ENCODE measurements at regions not wholly inside any gene's neighbourhood (a gene's known extent, or its start where the extent isn't known, plus 50 kb on each side); places are given as distances from the start of the nearest gene placed in this dataset.

DNA sequence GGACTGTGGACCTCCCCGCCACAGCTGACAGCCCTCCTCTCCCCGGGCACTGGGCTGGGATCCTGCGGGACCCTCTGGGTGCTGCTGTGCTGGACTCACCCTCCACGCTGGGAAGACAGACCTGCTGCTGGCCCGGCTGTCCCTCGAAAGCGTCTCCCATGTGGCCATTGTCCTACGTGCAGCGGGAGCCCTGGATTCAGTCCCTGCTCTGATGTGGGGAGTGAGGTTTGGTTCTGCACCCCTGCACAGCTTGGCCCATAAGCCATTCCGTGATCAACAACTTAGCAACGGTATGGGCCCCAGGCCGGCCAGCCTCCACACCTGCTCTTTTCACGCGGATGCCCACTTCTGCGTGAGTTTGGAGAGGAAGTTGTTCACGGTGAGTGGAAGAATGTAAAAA, 195.2 kb downstream of the TEX29 start:
- Histone ChIP-seq H3K4me1 (ENCODE audit: control insufficient read depth in 3 of 3, insufficient read depth in 2 of 3, low read depth in 1 of 3, low read length in 2 of 3) (no peaks in the 10 kb centered on the region), H3K36me3 (ENCODE audit: control insufficient read depth in 3 of 3, insufficient read depth in 2 of 3, low read depth in 1 of 3, low read length in 3 of 3) (no peaks in the 10 kb centered on the region), H3K4me3 (ENCODE audit: low read depth in 1 of 3, low read length in 3 of 3) (no peak overlapping the region), H3K9me3 (ENCODE audit: control insufficient read depth in 2 of 2, insufficient read depth in 1 of 2, low read depth in 1 of 2, low read length in 1 of 2) (no peaks in the 10 kb centered on the region), H3K27ac (ENCODE audit: low read depth in 1 of 3, low read length in 2 of 3) (no peak overlapping the region), H3K27me3 (ENCODE audit: control insufficient read depth in 3 of 3, insufficient read depth in 3 of 3, low read length in 3 of 3) (no peaks in the 10 kb centered on the region)
- DNase-seq (no peak), FAIRE-seq (no peak)
- 73 to 83% (median 79%) methylated on average over 16 of the region's 16 CpGs for WGBS, 3 donors

DNA sequence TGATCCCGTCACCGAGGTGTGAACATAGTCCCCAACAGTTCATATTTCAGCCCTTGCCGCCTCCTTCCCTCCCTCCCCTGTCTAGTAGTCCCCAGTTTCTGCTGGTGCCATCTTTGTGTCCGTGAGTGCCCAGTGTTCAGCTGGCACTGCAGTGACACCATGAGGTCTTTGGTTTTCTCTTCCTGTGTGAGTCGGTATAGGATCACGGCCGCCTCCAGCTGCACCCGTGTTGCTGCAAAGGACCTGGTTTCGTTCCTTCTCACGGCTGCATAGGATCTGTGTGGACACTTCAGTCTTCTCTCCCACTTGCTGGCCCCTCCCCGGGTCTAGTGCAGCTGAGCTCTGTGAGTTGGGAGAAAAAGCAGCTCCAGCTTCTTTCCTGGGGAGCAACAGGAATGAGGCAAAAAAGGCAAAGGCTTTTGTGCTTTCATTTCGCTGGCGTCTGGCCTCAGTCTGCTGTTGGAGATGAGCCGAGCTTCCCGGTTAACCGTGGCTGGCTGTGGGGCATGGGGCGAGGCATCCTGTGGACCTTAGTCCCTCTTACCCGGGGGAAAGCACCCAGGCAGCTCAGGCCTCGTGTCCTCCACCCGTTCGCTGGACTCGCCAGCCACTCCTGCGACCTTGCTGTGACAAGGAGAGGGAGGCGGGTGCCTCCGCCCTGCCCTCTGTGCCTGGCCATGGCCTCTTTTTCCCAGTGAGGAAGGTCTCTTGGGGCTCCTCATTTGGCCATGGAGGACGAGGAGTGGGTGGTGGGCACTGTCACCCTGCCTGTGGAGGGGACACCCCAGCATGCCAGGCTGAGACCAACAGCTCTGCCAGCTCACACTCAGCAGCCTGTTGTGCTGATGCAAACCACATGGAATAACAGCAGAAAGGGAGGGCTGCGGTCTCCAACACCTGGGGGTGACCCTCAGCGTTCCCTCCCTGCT, 196.5 kb downstream of the TEX29 start:
- no peak for FAIRE-seq
- no peaks in the 10 kb centered on the region for H3K9me3 ChIP-seq (ENCODE audit: control insufficient read depth in 2 of 2, insufficient read depth in 1 of 2, low read depth in 1 of 2, low read length in 1 of 2)
- WGBS, 3 donors: 52 to 67% (median 65%) methylated on average over 28 of the region's 28 CpGs
- H3K4me3 ChIP-seq (ENCODE audit: low read depth in 1 of 3, low read length in 3 of 3): no peak overlapping the region
- no peak overlapping the region for H3K27ac ChIP-seq (ENCODE audit: low read depth in 1 of 3, low read length in 2 of 3)
- H3K36me3 ChIP-seq (ENCODE audit: control insufficient read depth in 3 of 3, insufficient read depth in 2 of 3, low read depth in 1 of 3, low read length in 3 of 3): no peaks in the 10 kb centered on the region
- H3K4me1 ChIP-seq (ENCODE audit: control insufficient read depth in 3 of 3, insufficient read depth in 2 of 3, low read depth in 1 of 3, low read length in 2 of 3): no peaks in the 10 kb centered on the region
- DNase-seq: no peak
- no peaks in the 10 kb centered on the region for H3K27me3 ChIP-seq (ENCODE audit: control insufficient read depth in 3 of 3, insufficient read depth in 3 of 3, low read length in 3 of 3)

DNA sequence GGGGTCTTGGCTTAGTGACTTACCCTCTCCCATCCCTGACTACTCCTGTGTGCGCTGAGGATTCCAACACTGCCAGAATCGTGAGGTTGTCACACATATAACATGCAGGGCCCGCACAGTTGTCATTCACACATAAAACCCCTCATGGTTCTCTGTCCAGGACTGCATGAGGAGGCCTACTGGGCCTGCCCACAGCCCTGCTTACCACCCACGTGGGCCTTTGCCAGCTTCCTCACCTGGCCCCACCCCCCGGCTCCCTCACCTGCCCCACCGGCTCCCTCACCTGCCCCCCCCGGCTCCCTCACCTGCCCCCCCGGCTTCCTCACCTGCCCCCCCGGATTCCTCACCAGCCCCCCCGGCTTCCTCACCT, 197.2 kb downstream of the TEX29 start:
- H3K4me1 ChIP-seq (ENCODE audit: control insufficient read depth in 3 of 3, insufficient read depth in 2 of 3, low read depth in 1 of 3, low read length in 2 of 3): no peaks in the 10 kb centered on the region
- H3K27ac ChIP-seq (ENCODE audit: low read depth in 1 of 3, low read length in 2 of 3): no peak overlapping the region
- no peaks in the 10 kb centered on the region for H3K36me3 ChIP-seq (ENCODE audit: control insufficient read depth in 3 of 3, insufficient read depth in 2 of 3, low read depth in 1 of 3, low read length in 3 of 3)
- DNase-seq (no peak), FAIRE-seq (no peak)
- no peak overlapping the region for H3K4me3 ChIP-seq (ENCODE audit: low read depth in 1 of 3, low read length in 3 of 3)
- WGBS, 3 donors: 57 to 68% (median 60%) methylated on average over 4 to 9 of the region's 10 CpGs
- H3K9me3 ChIP-seq (ENCODE audit: control insufficient read depth in 2 of 2, insufficient read depth in 1 of 2, low read depth in 1 of 2, low read length in 1 of 2): no peaks in the 10 kb centered on the region
- H3K27me3 ChIP-seq (ENCODE audit: control insufficient read depth in 3 of 3, insufficient read depth in 3 of 3, low read length in 3 of 3): no peaks in the 10 kb centered on the region

DNA sequence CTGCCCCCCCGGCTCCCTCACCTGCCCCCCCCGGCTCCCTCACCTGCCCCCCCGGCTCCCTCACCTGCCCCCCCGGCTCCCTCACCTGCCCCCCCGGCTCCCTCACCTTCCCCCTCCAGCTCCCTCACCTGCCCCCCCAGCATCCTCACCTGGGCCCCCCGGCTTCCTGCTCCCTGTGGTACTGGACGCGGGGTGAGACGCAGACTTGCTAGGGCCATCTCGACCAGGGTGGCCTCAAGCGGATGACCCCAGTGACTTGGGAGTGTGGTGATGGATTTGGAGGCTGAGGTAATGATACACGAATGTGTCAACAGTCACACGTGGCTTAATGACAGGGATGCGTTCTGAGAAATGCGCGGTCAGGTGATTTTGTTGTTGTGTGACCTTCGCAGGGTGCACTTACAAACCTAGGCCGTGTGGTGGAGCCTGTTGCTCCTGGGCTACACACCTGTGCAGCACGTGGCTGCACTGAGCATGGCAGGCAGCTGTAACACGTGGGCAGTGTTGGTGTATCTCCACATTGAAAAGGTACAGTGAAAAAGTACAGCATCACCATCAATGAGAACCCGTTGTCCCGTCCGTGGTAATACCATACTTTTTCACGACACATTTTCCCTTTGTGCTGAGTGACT, 197.8 kb downstream of the TEX29 start:
- no peak overlapping the region for H3K27ac ChIP-seq (ENCODE audit: low read depth in 1 of 3, low read length in 2 of 3)
- no peak overlapping the region for H3K4me3 ChIP-seq (ENCODE audit: low read depth in 1 of 3, low read length in 3 of 3)
- DNase-seq (peak in 1 of 2 donors; percentile 6), FAIRE-seq (no peak)
- WGBS, 3 donors: 58 to 76% (median 65%) methylated on average over 19 to 24 of the region's 24 CpGs
- H3K36me3 ChIP-seq (ENCODE audit: control insufficient read depth in 3 of 3, insufficient read depth in 2 of 3, low read depth in 1 of 3, low read length in 3 of 3): no peaks in the 10 kb centered on the region
- no peaks in the 10 kb centered on the region for H3K4me1 ChIP-seq (ENCODE audit: control insufficient read depth in 3 of 3, insufficient read depth in 2 of 3, low read depth in 1 of 3, low read length in 2 of 3)
- H3K9me3 ChIP-seq (ENCODE audit: control insufficient read depth in 2 of 2, insufficient read depth in 1 of 2, low read depth in 1 of 2, low read length in 1 of 2): no peaks in the 10 kb centered on the region
- no peaks in the 10 kb centered on the region for H3K27me3 ChIP-seq (ENCODE audit: control insufficient read depth in 3 of 3, insufficient read depth in 3 of 3, low read length in 3 of 3)

- WGBS, 3 donors: 73 to 77% (median 76%) methylated on average over 8 of the region's 8 CpGs
- Histone ChIP-seq H3K36me3 (ENCODE audit: control insufficient read depth in 3 of 3, insufficient read depth in 2 of 3, low read depth in 1 of 3, low read length in 3 of 3) (no peaks in the 10 kb centered on the region), H3K27me3 (ENCODE audit: control insufficient read depth in 3 of 3, insufficient read depth in 3 of 3, low read length in 3 of 3) (no peaks in the 10 kb centered on the region), H3K4me3 (ENCODE audit: low read depth in 1 of 3, low read length in 3 of 3) (no peak overlapping the region), H3K27ac (ENCODE audit: low read depth in 1 of 3, low read length in 2 of 3) (no peak overlapping the region), H3K4me1 (ENCODE audit: control insufficient read depth in 3 of 3, insufficient read depth in 2 of 3, low read depth in 1 of 3, low read length in 2 of 3) (no peaks in the 10 kb centered on the region), H3K9me3 (ENCODE audit: control insufficient read depth in 2 of 2, insufficient read depth in 1 of 2, low read depth in 1 of 2, low read length in 1 of 2) (no peaks in the 10 kb centered on the region)
- no peak for FAIRE-seq
- no peak for DNase-seq
Measured at GRCh38 chr13:111519041-111519440, 198.6 kb downstream of the TEX29 start.

- DNase-seq (no peak), FAIRE-seq (no peak)
- no peaks in the 10 kb centered on the region for H3K27me3 ChIP-seq (ENCODE audit: control insufficient read depth in 3 of 3, insufficient read depth in 3 of 3, low read length in 3 of 3)
- 79 to 82% (median 80%) methylated on average over 25 of the region's 25 CpGs for WGBS, 3 donors
- no peaks in the 10 kb centered on the region for H3K4me1 ChIP-seq (ENCODE audit: control insufficient read depth in 3 of 3, insufficient read depth in 2 of 3, low read depth in 1 of 3, low read length in 2 of 3)
- H3K27ac ChIP-seq (ENCODE audit: low read depth in 1 of 3, low read length in 2 of 3): no peak overlapping the region
- no peak overlapping the region for H3K4me3 ChIP-seq (ENCODE audit: low read depth in 1 of 3, low read length in 3 of 3)
- no peaks in the 10 kb centered on the region for H3K9me3 ChIP-seq (ENCODE audit: control insufficient read depth in 2 of 2, insufficient read depth in 1 of 2, low read depth in 1 of 2, low read length in 1 of 2)
- no peaks in the 10 kb centered on the region for H3K36me3 ChIP-seq (ENCODE audit: control insufficient read depth in 3 of 3, insufficient read depth in 2 of 3, low read depth in 1 of 3, low read length in 3 of 3)
Measured at GRCh38 chr13:111519490-111520170, 199.2 kb downstream of the TEX29 start.

- no peak for FAIRE-seq
Measured at GRCh38 chr13:111521030-111521429, 200.6 kb downstream of the TEX29 start.

GRCh38 chr13:111521691-111522229, 201.3 kb downstream of the TEX29 start:
- Histone ChIP-seq H3K4me1 (ENCODE audit: control insufficient read depth in 3 of 3, insufficient read depth in 2 of 3, low read depth in 1 of 3, low read length in 2 of 3) (no peaks in the 10 kb centered on the region), H3K4me3 (ENCODE audit: low read depth in 1 of 3, low read length in 3 of 3) (no peak overlapping the region), H3K27me3 (ENCODE audit: control insufficient read depth in 3 of 3, insufficient read depth in 3 of 3, low read length in 3 of 3) (no peaks in the 10 kb centered on the region), H3K9me3 (ENCODE audit: control insufficient read depth in 2 of 2, insufficient read depth in 1 of 2, low read depth in 1 of 2, low read length in 1 of 2) (no peaks in the 10 kb centered on the region), H3K27ac (ENCODE audit: low read depth in 1 of 3, low read length in 2 of 3) (no peak overlapping the region), H3K36me3 (ENCODE audit: control insufficient read depth in 3 of 3, insufficient read depth in 2 of 3, low read depth in 1 of 3, low read length in 3 of 3) (no peaks in the 10 kb centered on the region)
- 64 to 67% (median 64%) methylated on average over 12 of the region's 12 CpGs for WGBS, 3 donors
- DNase-seq: no peak
- FAIRE-seq: no peak

More at GRCh38 chr13:111521030-111521429, 200.6 kb downstream of the TEX29 start:
- Histone ChIP-seq H3K27me3 (ENCODE audit: control insufficient read depth in 3 of 3, insufficient read depth in 3 of 3, low read length in 3 of 3) (no peaks in the 10 kb centered on the region), H3K36me3 (ENCODE audit: control insufficient read depth in 3 of 3, insufficient read depth in 2 of 3, low read depth in 1 of 3, low read length in 3 of 3) (no peaks in the 10 kb centered on the region), H3K9me3 (ENCODE audit: control insufficient read depth in 2 of 2, insufficient read depth in 1 of 2, low read depth in 1 of 2, low read length in 1 of 2) (no peaks in the 10 kb centered on the region), H3K27ac (ENCODE audit: low read depth in 1 of 3, low read length in 2 of 3) (no peak overlapping the region), H3K4me1 (ENCODE audit: control insufficient read depth in 3 of 3, insufficient read depth in 2 of 3, low read depth in 1 of 3, low read length in 2 of 3) (no peaks in the 10 kb centered on the region), H3K4me3 (ENCODE audit: low read depth in 1 of 3, low read length in 3 of 3) (no peak overlapping the region)
- WGBS, 3 donors: 79 to 84% (median 81%) methylated on average over 10 of the region's 10 CpGs
- no peak for DNase-seq

All from small intestine (tissue), 7 donors.